Hematopoietic multipotent progenitor cell treated with erythropoietin and hydrocortisone succinate and interleukin-3 and kit ligand, for 4 days (in vitro differentiated cells): ENCODE measurements at regions not wholly inside any gene's neighbourhood (a gene's known extent, or its start where the extent isn't known, plus 50 kb on each side); places are given as distances from the start of the nearest gene placed in this dataset.

Source experiments
- DNase-seq: peaks from one replicate; pipeline ENCODE4 v3.0.0-alpha.2; 2015

- no peak for DNase-seq
Measured at GRCh38 chr6:2534406-2535042, 216.2 kb downstream of the MYLK4 start.

- peak; percentile 56 for DNase-seq
Measured at GRCh38 chr6:2531426-2532215, 219.1 kb downstream of the MYLK4 start.

- no peak for DNase-seq
Measured at GRCh38 chr6:2529211-2529719, 221.5 kb downstream of the MYLK4 start.

GRCh38 chr6:2528156-2528555 lies 222.6 kb downstream of the MYLK4 start:
- DNase-seq = no peak

- no peak for DNase-seq
Measured at GRCh38 chr6:2526766-2527165, 224.0 kb downstream of the MYLK4 start.

- peak; percentile 50 for DNase-seq
Measured at GRCh38 chr6:2524090-2524489, 226.6 kb downstream of the MYLK4 start.

GRCh38 chr6:2523061-2523460 lies 227.7 kb downstream of the MYLK4 start:
- DNase-seq = no peak

GRCh38 chr6:2522521-2522920 lies 228.2 kb downstream of the MYLK4 start:
- DNase-seq = peak; percentile 61

- DNase-seq = no peak
Measured at GRCh38 chr6:2517855-2518473, 232.8 kb downstream of the MYLK4 start.

- no peak for DNase-seq
Measured at GRCh38 chr6:2517401-2517800, 233.3 kb downstream of the MYLK4 start.

- no peak for DNase-seq
Measured at GRCh38 chr6:2516059-2516458, 234.7 kb downstream of the MYLK4 start.

GRCh38 chr6:2514965-2515543 lies 235.7 kb downstream of the MYLK4 start:
- DNase-seq = no peak

GRCh38 chr6:2512802-2513201 lies 237.9 kb downstream of the MYLK4 start:
- DNase-seq = no peak

- DNase-seq = no peak
Measured at GRCh38 chr6:2510316-2510715, 240.4 kb downstream of the MYLK4 start.

- no peak for DNase-seq
Measured at GRCh38 chr6:2509711-2510110, 241.0 kb downstream of the MYLK4 start.

GRCh38 chr6:2508071-2508470 lies 242.7 kb downstream of the MYLK4 start:
- peak; percentile 48 for DNase-seq

GRCh38 chr6:2507521-2508037 lies 243.1 kb downstream of the MYLK4 start:
- no peak for DNase-seq

GRCh38 chr6:2507016-2507415 lies 243.7 kb downstream of the MYLK4 start:
- DNase-seq = no peak

- peak; percentile 38 for DNase-seq
Measured at GRCh38 chr6:2505624-2506023, 245.1 kb downstream of the MYLK4 start.

- DNase-seq = no peak
Measured at GRCh38 chr6:2504495-2505064, 246.1 kb downstream of the MYLK4 start.

- DNase-seq = peak; percentile 15
Measured at GRCh38 chr6:2503816-2504494, 246.8 kb downstream of the MYLK4 start.

GRCh38 chr6:2502998-2503674 lies 247.6 kb downstream of the MYLK4 start:
- DNase-seq = no peak
